IPS-18c (cell line): ENCODE measurements at regions not wholly inside any gene's neighbourhood (a gene's known extent, or its start where the extent isn't known, plus 50 kb on each side); places are given as distances from the start of the nearest gene placed in this dataset.

Source experiments
- H3K4me3 ChIP-seq: 2 replicates; pipeline ENCODE4 v1.7.0; 2013; ENCODE audit warnings: low read depth, mild to moderate bottlenecking, low read length, moderate library complexity; ENCODE audit not compliant: insufficient read depth
- H3K9me3 ChIP-seq: one replicate; pipeline ENCODE4 v1.6.1; 2013; ENCODE audit warnings: mild to moderate bottlenecking, low read length, moderate library complexity; ENCODE audit not compliant: control insufficient read depth, insufficient read depth

GRCh38 chr5:138654281-138654867, 79.2 kb upstream of the HSPA9 start:
- no peaks in the 10 kb centered on the region for H3K9me3 ChIP-seq
- no peak overlapping the region for H3K4me3 ChIP-seq

GRCh38 chr5:138653502-138653901, 78.3 kb upstream of the HSPA9 start:
- H3K9me3 ChIP-seq, result no peaks in the 10 kb centered on the region
- no peak overlapping the region for H3K4me3 ChIP-seq

GRCh38 chr5:138651767-138652117, 76.5 kb upstream of the HSPA9 start:
- no peaks in the 10 kb centered on the region for H3K9me3 ChIP-seq

GRCh38 chr5:138651058-138651766, 76.0 kb upstream of the HSPA9 start:
- no peaks in the 10 kb centered on the region for H3K9me3 ChIP-seq
- no peak overlapping the region for H3K4me3 ChIP-seq

More at GRCh38 chr5:138651767-138652117, 76.5 kb upstream of the HSPA9 start:
- no peak overlapping the region for H3K4me3 ChIP-seq

- no peak overlapping the region for H3K4me3 ChIP-seq
- no peaks in the 10 kb centered on the region for H3K9me3 ChIP-seq
Observed at GRCh38 chr5:138650196-138650595, 75.0 kb upstream of the HSPA9 start.

GRCh38 chr5:138649775-138650174, 74.6 kb upstream of the HSPA9 start:
- H3K4me3 ChIP-seq, result peak overlapping the region; percentile 15; the same call in 1 of the 2 replicates

GRCh38 chr5:138649316-138649720, 74.1 kb upstream of the HSPA9 start:
- Histone ChIP-seq H3K9me3 (no peaks in the 10 kb centered on the region), H3K4me3 (peak overlapping the region; percentile 15; the same call in 1 of the 2 replicates)

More at GRCh38 chr5:138649775-138650174, 74.6 kb upstream of the HSPA9 start:
- no peaks in the 10 kb centered on the region for H3K9me3 ChIP-seq

GRCh38 chr5:138648841-138649240, 73.6 kb upstream of the HSPA9 start:
- Histone ChIP-seq H3K4me3 (no peak overlapping the region), H3K9me3 (no peaks in the 10 kb centered on the region)

GRCh38 chr5:138647794-138648410, 72.7 kb upstream of the HSPA9 start:
- Histone ChIP-seq H3K9me3 (no peaks in the 10 kb centered on the region), H3K4me3 (no peak overlapping the region)

GRCh38 chr5:138647261-138647788, 72.1 kb upstream of the HSPA9 start:
- H3K9me3 ChIP-seq, result no peaks in the 10 kb centered on the region
- H3K4me3 ChIP-seq, result no peak overlapping the region

- H3K9me3 ChIP-seq, result no peaks in the 10 kb centered on the region
Observed at GRCh38 chr5:138646671-138647070, 71.5 kb upstream of the HSPA9 start.

GRCh38 chr5:138645778-138646575, 70.8 kb upstream of the HSPA9 start:
- no peak overlapping the region for H3K4me3 ChIP-seq
- no peaks in the 10 kb centered on the region for H3K9me3 ChIP-seq

More at GRCh38 chr5:138646671-138647070, 71.5 kb upstream of the HSPA9 start:
- H3K4me3 ChIP-seq, result no peak overlapping the region

- H3K9me3 ChIP-seq, result no peaks in the 10 kb centered on the region
- no peak overlapping the region; the same call in 1 of the 2 replicates for H3K4me3 ChIP-seq
Observed at GRCh38 chr5:138643040-138643791, 68.0 kb upstream of the HSPA9 start.

- Histone ChIP-seq H3K9me3 (no peaks in the 10 kb centered on the region), H3K4me3 (no peak overlapping the region)
Observed at GRCh38 chr5:138641547-138642298, 66.5 kb upstream of the HSPA9 start.

GRCh38 chr5:138640646-138641254, 65.5 kb upstream of the HSPA9 start:
- no peaks in the 10 kb centered on the region for H3K9me3 ChIP-seq

GRCh38 chr5:138640138-138640537, 64.9 kb upstream of the HSPA9 start:
- H3K4me3 ChIP-seq, result no peak overlapping the region

More at GRCh38 chr5:138640646-138641254, 65.5 kb upstream of the HSPA9 start:
- no peak overlapping the region for H3K4me3 ChIP-seq

More at GRCh38 chr5:138640138-138640537, 64.9 kb upstream of the HSPA9 start:
- H3K9me3 ChIP-seq, result no peaks in the 10 kb centered on the region
